Smooth muscle cell of the brain vasculature (primary cell): ENCODE measurements at regions not wholly inside any gene's neighbourhood (a gene's known extent, or its start where the extent isn't known, plus 50 kb on each side); places are given as distances from the start of the nearest gene placed in this dataset.

Experiments used
- DNase-seq: peaks from one replicate; pipeline ENCODE4 v3.0.0-alpha.2; 2012; ENCODE audit warnings: low read depth, low spot score

DNA sequence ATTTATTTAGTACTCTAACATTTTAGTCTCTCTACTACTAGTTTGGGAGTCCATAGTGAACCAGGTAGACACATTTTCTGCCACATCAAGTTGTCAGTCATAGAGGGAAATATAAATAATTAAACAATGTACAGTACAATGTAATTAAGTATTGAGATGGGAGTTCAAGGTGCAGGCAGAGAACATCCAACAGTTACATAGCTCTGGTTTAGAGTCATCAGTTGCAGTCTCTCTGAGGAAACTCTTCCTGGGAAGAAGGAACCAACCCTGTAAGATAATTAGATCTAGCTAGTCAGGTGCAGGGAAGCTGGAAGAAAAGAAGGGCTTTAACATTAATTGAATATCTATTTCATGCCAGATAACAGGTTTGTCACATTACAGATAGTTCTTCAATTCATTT is 457.9 kb upstream of the DYNLRB2 start:
- DNase-seq, result no peak

DNA sequence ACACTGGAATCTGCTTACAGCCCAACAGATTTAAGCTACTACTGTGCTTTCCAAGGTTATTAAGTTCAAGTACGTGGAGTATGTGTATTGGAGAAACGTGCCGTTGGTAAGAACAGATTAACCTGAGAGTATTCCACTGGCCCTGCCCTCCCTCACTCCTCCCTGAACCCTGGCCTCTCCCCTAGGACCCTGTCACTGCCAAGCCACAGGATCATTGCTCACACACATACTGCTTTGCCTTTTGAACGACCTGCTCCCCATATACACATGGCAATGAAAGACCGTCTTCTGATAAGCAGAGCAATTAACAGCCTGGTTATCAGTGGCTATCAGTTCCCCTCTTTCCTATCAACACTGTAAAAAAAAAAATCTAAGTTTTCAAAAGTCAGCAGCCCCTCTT is 458.9 kb upstream of the DYNLRB2 start:
- no peak for DNase-seq

DNA sequence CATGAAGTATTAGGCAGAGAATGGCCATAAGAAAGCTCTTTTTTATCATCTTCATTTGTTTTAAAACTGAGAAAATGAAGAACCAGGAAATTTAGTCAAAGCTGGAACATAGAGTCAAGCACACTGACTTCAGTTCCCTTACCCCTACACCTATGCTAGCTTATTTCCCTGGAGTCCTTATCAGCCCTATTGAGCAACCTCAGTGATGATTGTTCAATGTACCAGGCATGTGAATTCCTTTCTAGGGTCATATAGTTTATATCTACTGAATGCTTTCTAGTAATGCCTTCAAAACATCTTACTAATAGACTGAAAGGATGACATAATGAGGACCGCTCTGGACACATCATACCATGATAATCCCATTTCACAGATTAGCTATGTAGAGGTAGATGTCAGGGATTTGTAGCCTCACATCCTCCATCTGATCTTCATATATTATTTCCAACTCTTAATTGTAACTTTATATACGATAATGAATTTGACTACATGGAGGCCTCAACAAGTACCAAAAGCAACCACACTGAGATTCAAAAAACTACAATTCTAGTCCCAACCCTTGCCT is 460.4 kb upstream of the DYNLRB2 start:
- DNase-seq, result no peak

DNA sequence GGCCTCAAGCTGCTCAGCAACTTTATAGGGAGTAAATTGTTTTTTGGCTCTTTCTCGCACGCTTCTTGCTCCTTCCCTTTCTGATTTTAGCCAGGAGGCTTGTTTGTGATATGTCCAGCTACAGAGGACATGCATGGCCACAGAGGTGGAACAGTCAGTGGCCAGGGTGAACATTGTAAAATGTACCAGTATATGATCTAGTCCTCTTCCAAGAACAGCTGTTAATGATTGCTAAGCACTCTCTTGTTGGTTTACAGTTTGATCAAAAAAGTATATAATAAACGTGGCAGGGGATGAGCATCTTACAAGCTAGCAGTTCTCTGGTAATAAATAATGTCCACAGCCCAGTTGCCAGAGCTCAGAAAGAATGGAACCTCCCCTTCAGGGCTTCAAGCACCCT is 461.7 kb upstream of the DYNLRB2 start:
- no peak for DNase-seq

DNA sequence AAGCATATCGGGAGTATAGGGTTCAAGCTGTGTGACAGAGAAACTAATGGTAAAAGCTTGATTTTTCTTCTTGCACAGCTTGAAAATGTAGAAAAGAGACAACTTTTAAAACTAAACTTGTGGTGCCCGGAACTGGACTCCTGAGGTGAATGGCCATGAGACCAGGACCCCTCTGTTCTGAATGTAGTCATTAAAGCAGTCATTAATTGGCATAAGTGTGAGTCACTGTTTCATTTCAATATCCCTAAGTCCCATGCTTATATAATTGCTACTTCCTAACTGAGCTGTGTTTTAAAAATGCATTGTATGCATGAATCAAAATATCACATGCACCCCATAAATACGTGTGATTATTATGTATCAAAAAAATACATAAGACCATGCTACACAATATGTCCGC is 463.1 kb upstream of the DYNLRB2 start:
- no peak for DNase-seq

DNA sequence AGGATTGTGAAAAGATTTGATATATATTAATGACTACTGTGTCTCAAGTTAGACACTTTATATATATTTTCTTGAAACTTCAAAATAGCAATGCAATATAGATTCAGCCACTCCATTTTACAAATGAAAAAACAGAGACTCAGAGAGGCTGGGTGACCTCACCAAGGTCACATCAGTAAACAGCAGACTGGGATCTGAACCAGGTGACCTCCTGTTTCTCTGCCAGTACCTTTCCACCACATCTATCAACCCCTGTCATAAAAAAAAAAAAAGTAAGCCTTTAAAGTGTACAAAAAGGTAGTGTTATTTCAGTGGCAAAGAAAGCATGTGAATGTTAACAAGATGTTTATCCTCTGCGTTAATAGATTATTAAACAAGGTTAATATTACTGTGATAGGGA is 466.5 kb upstream of the DYNLRB2 start:
- no peak for DNase-seq

DNA sequence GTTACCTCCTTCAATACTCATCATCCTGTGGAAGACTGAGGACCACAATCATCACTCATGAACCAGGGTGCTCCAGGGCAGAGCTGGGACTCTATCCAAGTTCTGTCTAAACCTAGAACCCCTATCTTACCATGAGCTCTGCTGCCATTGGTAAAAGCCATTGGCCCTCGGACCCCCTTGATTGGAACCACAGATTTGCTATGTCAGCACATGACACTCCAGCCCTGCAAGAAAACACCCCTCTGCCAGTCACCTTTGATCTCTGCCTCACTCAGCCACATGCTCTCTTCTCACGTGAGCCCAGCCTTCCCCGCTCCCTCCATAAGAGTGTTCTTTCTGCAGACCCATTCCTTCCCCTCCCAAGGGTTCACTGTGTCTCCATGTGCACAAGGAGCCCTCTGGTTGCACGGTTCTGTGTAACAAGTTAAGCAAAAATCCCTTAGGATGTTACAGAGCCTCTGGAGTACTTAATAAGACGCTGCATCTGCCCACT is 468.8 kb upstream of the DYNLRB2 start:
- DNase-seq, result no peak

DNA sequence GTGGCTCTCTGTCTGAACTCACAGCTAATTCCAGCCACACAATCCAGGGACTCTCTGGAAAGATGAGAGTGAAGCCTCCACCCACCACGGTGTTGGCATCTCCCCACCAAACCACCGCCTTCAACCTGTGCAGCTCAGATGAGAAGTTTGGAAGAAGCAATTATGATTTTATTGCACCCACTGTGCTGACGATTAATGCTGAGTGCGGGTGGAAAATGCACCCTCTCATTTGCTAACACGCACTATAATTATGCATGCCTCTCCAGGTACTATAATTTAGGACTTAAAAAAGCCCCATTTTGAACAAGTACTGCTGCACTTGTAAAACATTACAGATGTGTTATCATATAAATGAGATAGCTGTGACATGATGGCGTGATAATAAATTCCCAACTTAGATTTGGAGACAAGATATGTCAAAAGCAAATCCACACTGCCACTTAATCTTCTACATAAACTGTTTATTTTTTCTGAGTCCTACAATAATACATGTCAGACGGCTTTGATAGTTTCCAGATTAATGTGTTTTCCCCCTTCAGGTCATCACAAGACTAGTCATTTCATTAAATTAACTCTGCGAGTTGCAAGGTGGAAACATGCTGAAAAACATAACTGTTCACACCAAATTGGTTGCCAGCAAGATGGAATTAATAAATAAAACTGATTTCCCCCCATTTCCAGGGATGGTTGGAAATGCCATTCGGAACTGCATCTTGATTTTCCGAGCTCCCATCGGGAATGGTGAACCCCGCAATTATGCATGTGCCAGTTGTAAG is 466.5 kb upstream of the MAF start:
- no peak for DNase-seq

DNA sequence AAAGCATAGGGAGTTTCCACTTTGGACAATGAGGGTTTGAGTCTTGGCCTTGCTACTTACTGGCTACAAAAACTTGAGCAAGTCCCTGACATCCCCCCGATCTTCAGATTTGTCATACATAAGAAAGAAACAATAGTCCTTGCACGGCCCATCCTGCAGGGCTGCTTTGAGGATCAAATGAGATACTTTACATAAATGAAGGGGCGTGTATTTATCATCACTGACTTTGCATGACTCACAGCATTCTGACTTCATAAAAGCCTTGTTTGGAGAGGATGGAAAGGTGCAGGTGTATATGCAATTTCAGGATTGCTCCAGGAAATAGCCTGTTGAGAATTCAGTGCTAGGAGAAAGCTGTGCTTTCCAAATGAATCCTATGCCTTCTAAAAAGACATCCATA is 465.0 kb upstream of the MAF start:
- no peak for DNase-seq

DNA sequence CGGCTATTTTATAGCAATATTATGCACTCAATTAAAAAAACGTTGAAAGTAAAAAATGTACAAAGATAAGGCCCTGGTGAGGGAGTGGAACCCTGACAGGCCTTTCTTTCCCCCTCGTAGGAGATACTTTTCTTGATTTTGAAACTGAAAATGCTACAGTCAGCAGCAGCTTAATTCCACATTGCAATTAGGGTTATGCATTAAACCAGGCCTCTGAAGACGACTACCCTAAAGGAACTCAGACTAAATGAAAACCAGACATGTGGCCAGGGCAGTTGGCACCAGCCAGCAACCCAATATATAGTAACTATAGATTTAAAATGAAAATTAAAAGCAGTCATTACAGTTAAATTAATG is 463.2 kb upstream of the MAF start:
- DNase-seq, result no peak

DNA sequence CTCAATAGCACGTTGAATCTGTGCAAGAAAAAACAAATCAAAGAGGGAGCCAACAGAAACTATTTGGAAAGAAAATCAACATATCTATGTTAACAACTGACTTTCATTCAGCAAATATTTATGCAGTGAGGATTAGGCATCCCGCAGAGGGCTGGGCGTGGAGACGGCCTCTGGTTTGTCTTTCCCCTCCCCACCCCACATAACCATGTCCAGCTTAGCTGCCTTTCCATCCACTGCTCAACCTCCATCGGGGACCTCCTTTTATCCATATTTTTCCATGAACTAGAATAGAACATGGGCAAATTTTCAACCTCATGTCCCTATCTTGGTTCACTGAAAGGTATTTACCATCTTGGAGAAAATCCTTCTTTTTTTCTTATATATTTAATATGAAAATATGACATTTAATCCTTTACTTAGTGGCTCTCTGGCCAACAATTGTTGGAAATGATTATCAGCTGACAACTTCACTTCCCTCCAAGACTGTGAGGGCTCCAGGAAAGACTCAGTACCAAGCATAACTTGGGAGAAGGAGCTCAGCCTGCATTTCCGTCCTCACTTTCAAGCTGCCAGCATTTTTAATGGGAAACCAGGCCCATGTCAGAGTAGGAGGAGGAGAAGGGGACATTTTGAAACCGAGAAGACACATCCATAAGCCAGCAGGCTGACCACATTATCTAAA is 462.6 kb upstream of the MAF start:
- peak; percentile 1 for DNase-seq

DNA sequence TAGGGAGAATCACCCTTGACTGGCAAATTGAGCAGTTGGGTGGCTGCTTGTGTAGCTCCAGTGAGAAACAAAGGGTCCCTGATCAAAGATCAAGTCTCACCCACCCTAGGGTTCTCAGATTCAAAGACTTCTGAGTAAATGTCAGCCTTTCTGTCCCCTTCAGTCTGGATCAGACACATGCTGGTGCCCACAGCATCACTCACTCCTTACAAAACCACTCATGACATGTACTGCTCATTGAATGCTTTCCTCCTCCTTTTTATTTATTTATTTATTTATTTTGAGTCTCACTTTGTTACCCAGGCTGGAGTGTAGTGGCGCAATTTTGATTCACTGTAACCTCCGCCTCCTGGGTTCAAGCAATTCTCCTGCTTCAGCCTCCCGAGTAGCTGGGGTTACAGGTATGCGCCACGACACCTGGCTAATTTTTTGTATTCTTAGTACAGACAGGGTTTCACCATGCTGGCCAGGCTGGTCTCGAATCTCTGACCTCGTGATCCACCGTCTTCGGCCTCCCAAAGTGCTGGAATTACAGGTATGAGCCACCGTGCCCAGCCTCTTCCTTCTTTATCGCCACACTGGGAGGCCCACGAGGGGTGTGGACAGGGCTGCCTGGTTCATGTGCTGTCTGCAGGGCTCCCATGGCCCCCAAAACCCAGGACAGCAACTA is 462.0 kb upstream of the MAF start:
- DNase-seq, result no peak

DNA sequence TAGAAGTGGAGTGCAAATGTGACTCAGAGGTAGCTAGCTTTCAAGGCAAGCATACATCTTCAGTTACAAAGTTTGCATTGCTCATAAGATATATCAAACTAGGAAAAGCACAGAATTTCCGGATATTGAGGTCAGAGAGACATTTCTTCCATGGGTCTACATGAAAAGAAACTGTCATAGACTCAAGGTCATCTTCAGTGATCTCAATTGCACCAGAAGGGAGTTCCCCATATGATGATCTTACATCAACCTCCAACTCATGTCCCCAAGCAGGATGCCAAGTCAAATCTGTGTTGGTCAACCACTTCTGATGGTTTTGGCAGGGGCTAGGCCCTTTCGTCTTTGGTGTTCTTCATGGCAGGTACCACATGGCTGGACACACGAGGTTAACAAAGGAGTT is 459.9 kb upstream of the MAF start:
- DNase-seq, result no peak

DNA sequence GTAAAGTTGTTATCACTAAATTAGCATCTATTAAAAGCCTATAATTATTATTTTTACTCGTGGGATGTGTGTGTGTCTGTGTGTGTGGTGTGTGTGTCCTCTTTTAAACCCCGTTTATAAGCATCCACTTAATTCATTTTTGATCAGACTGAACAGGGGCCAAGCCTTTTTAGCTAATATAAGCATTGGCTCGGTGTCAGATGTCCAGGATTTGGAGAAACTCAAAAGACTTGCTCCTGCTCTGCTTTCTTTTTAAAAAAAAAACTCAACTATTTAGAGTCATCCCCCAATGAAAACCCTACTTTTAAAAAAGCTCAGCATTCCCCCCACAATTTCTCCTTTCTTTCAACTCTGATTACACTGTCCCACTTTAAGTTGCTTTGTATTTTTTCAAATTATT is 459.3 kb upstream of the MAF start:
- DNase-seq, result no peak

DNA sequence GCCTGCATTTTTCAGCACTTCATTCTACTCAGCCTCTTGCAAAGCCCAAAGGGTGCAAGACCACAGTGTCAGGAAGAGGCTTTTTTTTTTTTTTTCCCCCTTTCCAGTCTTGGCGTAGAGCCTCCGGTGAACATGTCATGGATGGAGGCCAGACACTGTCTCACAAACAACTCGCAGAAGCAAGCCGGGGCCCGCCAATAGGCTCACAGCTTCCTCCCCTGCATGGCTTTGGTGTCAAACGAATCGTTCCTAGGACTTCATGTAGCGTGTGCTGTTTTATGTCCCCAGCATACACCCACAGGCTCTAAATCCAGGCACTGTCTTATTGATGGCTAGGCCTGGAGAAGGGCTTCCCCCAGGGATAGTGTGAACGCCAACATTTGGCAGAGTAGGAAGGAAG is 457.7 kb upstream of the MAF start:
- no peak for DNase-seq

DNA sequence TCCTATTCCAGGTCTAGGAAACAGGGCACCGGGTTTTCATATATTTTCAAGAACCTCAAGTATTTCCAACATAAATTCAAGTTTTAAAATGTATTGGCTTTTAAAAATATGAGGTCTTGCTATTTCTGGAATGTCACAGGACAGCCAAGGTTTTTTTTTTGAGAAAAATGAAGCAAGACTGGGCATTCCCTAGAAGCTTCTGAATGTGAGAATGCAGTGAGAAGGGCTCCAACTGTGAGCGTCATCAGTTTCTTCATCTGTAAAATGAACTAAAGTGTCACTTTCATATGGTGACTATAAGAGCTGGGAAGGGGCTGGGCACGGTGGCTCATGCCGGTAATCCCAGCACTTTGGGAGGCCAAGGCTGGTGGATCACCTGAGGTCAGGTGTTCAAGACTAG is 455.8 kb upstream of the MAF start:
- DNase-seq, result no peak

DNA sequence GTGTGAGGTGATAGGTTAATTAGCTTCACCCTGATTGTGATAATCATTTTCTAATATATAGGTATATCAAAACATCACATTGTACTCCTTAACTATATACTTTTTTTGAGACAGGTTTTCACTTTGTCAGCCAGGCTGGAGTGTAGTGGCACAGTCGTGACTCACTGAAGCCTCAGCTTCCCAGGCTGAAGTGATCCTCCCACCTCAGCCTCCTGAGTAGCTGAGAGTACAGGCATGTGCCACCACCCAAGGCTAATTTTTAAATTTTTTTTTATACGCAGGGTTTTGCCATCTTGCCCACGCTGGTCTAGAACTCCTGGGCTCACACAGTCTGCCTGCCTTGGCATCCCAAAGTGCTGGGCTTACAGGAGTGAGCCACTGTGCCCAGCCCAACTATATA is 455.3 kb upstream of the MAF start:
- DNase-seq, result no peak

DNA sequence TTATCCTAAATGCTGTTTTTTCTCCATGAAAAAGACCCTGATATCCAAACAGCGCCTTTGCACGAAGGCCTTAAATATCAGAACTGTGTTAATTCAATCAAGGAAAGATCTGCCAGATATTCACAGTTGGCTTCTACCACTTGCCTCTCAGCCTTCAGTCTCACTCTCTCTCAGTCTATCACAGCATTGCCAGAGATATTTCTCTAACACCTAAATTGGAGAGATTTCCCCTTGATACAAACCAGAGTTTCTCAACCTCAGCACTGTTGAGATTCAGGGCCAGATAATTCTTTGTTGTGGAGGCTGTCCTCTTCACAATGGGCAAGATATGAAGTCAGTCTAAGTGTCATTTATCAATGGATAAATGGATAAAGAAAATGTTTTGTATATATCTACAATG is 454.1 kb upstream of the MAF start:
- no peak for DNase-seq

DNA sequence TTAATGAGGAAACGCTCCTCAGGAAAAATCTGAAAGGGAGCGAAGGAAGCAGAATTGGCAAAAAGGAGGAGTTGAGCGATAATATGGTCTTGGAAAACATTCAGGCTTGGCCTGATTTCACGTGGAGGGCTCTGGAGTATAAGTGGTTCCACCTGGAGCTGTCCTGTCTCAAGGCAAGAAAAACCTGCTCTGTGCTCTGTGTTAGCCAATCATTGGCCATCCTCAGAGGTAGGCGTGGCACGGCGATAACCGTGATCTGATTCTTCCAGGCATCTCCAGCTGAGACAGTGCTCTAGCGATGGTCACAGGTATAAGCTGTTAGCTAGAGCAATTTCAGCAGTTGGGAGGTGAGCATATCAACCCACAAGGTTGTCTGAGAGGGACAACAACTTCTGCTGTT is 450.5 kb upstream of the MAF start:
- DNase-seq, result no peak

DNA sequence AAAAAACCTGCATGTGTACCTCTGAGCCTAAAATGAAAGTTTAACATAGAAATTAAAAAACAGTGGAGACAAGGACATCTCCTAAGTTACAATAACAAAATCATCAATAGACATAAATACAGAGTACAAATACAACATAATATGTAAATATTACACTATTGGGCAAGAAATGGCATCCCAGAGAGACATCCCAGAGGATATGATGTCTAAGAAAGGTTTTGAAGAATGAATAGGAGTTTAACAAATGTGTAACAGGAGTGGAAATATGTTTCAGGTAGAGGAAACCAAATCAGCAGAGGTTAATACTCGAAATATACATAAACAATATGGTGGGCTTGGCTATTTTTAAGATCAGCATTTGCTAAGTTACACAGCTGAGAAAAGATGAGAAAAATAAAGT is 447.7 kb upstream of the MAF start:
- DNase-seq, result no peak

DNA sequence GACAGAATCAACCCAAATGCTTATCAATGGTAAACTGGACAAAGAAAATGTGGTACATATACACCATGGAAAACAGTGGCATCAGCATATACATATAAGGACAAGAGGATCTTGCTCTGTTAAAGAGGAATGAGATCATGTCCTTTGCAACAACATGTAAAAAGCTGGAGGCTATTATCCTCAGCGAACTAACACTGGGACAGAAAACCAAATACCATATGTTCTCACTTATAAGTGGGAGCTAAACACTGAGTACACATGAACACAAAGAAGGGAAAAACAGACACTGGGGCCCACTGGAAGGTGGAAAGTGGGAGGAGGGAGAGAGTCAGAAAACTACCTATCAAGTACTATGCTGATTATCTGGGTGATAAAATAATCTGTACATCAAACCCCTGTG is 447.3 kb upstream of the MAF start:
- DNase-seq, result no peak

DNA sequence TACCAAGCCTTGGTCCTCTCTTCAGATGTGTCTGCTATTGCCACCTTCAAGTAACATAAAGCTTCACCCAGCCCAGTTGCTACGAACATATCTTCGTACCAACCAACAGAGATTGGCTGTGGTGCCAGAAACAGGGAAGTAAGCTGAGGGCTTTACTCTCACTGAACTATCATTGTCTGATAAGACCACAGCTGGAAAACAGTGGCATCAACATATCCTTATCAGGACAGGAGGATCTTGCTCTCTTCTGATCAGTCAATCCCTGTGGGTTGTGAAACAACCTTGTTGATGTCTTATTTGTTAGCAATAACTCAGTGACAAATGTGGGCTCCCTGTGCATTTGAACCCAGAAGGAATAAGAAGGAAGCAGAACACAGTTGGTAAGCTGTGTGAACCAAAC is 446.3 kb upstream of the MAF start:
- no peak for DNase-seq

DNA sequence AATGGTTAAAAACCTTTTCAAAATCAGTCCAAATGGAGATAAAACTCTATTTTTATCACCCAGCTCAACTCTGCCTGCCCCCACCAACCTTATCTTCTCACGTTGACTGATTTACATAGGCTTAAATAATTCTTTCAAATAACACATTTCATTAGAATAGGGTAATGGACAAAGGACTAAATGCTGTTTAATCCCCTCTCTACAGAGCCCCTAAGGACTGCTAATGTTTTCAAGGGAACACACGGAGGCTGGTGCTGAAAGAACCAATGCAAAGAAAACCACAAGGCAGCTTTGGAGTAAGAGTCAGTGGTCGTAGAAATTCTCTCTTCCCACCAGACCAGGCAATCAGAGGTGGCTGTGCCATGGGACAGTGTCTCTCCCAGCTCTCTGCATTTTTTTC is 445.7 kb upstream of the MAF start:
- no peak for DNase-seq
